HEK293 (cell line): ENCODE measurements at regions not wholly inside any gene's neighbourhood (a gene's known extent, or its start where the extent isn't known, plus 50 kb on each side); places are given as distances from the start of the nearest gene placed in this dataset.

Experiments used
- ATF2 ChIP-seq: fragments of 450-650 bp; formaldehyde crosslinking; IDR thresholded peaks from 2 replicates; pipeline ENCODE4 v1.5.1; 2016; ENCODE audit warnings: missing biosample characterization, missing genetic modification characterization, low read depth
- CTCF ChIP-seq: fragments of 450-650 bp; formaldehyde crosslinking; IDR thresholded peaks from 2 replicates; pipeline ENCODE4 v1.5.1; 2016; ENCODE audit warnings: missing biosample characterization, missing genetic modification characterization
- GLI2 ChIP-seq: fragments of 450-650 bp; formaldehyde crosslinking; IDR thresholded peaks from 2 replicates; pipeline ENCODE4; 2017; ENCODE audit warnings: missing biosample characterization, missing genetic modification characterization, low read depth, borderline replicate concordance
- SP2 ChIP-seq: fragments of 450-650 bp; formaldehyde crosslinking; IDR thresholded peaks from 2 replicates; pipeline ENCODE4 v1.5.1; 2016; ENCODE audit warnings: missing biosample characterization, missing genetic modification characterization
- YY1 ChIP-seq: fragments of 450-650 bp; formaldehyde crosslinking; IDR thresholded peaks from 2 replicates; pipeline ENCODE4 v1.5.1; 2018; ENCODE audit warnings: missing biosample characterization, missing genetic modification characterization
- ZBTB21 ChIP-seq: fragments of 450-650 bp; formaldehyde crosslinking; IDR thresholded peaks from 2 replicates; pipeline ENCODE4 v1.5.1; 2017; ENCODE audit warnings: missing biosample characterization, missing genetic modification characterization
- ZNF24 ChIP-seq: fragments of 450-650 bp; formaldehyde crosslinking; IDR thresholded peaks from 2 replicates; pipeline ENCODE4 v1.5.1; 2016; ENCODE audit warnings: missing biosample characterization, missing genetic modification characterization
- ZNF350 ChIP-seq: fragments of 450-650 bp; formaldehyde crosslinking; IDR thresholded peaks from 2 replicates; pipeline ENCODE4 v1.5.0; 2017; ENCODE audit warnings: missing biosample characterization, mild to moderate bottlenecking, missing genetic modification characterization
- ZNF416 ChIP-seq: fragments of 450-650 bp; formaldehyde crosslinking; IDR thresholded peaks from 2 replicates; pipeline ENCODE4 v1.5.1; 2016; ENCODE audit warnings: missing biosample characterization, missing genetic modification characterization
- ZNF449 ChIP-seq: fragments of 450-650 bp; formaldehyde crosslinking; IDR thresholded peaks from 2 replicates; pipeline ENCODE4 v1.5.1; 2017; ENCODE audit warnings: missing biosample characterization, mild to moderate bottlenecking, missing genetic modification characterization, moderate library complexity
- TF ChIP-seq, protein P1 (sequence below): fragments of 450-650 bp; formaldehyde crosslinking; IDR thresholded peaks from 2 replicates; pipeline ENCODE4 v1.5.1; 2016; ENCODE audit warnings: missing biosample characterization, missing genetic modification characterization

- no peak for TF ChIP-seq ATF2 (tag by site-specific recombination)
- TF ChIP-seq, protein P1, sequence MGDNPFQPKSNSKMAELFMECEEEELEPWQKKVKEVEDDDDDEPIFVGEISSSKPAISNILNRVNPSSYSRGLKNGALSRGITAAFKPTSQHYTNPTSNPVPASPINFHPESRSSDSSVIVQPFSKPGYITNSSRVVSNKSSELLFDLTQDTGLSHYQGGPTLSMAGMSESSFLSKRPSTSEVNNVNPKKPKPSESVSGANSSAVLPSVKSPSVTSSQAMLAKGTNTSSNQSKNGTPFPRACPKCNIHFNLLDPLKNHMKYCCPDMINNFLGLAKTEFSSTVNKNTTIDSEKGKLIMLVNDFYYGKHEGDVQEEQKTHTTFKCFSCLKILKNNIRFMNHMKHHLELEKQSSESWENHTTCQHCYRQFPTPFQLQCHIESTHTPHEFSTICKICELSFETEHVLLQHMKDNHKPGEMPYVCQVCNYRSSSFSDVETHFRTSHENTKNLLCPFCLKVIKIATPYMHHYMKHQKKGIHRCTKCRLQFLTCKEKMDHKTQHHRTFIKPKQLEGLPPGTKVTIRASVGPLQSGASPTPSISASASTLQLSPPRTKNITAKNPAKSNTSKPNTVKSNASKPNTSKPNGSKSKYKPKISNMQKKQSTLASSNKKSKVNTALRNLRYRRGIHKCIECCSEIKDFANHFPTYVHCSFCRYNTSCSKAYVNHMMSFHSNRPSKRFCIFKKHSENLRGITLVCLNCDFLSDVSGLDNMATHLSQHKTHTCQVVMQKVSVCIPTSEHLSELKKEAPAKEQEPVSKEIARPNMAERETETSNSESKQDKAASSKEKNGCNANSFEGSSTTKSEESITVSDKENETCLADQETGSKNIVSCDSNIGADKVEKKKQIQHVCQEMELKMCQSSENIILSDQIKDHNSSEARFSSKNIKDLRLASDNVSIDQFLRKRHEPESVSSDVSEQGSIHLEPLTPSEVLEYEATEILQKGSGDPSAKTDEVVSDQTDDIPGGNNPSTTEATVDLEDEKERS (tag by site-specific recombination) = no peak
- no peak for TF ChIP-seq ZNF449 (tag by site-specific recombination)
- TF ChIP-seq CTCF (tag by site-specific recombination) = no peak
- no peak for TF ChIP-seq ZNF24
- no peak for TF ChIP-seq ZNF416 (tag by site-specific recombination)
- no peak for TF ChIP-seq YY1
- no peak for TF ChIP-seq GLI2 (tag by site-specific recombination)
- TF ChIP-seq ZNF350 (tag by site-specific recombination) = no peak
- no peak for TF ChIP-seq SP2 (tag by site-specific recombination)
- TF ChIP-seq ZBTB21 (tag by site-specific recombination) = no peak
These were observed 1153.6 kb downstream of the TUSC7 start for GRCh38 chr3:117863146-117863545.
